ENCODE measurements at regions not wholly inside any gene's neighbourhood (a gene's known extent, or its start where the extent isn't known, plus 50 kb on each side); places are given as distances from the start of the nearest gene placed in this dataset.
A peak's percentile ranks its signal among the peaks of the same experiment; 100 is the strongest.
"Not testable (repeated sequence)": the region's sequence is repeated elsewhere in the genome, so short reads cannot be mapped to it uniquely, and the experiment has no call there.

DNA sequence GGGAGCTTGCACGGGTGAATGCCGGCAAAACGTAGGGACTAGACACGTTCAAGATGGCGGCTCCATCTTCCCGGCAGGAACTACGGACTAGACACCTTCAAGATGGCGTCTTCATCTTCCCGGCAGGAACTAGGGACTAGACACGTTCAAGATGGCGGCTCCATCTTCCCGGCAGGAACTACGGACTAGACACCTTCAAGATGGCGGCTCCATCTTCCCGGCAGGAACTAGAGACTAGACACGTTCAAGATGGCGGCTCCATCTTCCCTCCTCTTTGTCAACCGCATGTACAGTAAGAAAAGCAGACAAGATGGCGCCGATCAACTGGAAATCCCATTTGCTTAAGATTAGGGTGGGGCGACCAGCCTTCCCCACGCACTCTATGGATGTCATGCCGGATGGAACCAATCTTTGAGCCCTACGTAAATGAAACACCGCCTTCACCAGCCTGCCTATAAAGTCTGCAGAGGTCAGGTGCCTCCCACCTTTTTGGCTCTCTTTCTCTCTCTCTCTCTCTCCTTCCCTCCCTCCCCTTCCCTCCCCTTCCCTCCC, 222.4 kb downstream of the CRLF2 start:
- TF ChIP-seq, protein P1, sequence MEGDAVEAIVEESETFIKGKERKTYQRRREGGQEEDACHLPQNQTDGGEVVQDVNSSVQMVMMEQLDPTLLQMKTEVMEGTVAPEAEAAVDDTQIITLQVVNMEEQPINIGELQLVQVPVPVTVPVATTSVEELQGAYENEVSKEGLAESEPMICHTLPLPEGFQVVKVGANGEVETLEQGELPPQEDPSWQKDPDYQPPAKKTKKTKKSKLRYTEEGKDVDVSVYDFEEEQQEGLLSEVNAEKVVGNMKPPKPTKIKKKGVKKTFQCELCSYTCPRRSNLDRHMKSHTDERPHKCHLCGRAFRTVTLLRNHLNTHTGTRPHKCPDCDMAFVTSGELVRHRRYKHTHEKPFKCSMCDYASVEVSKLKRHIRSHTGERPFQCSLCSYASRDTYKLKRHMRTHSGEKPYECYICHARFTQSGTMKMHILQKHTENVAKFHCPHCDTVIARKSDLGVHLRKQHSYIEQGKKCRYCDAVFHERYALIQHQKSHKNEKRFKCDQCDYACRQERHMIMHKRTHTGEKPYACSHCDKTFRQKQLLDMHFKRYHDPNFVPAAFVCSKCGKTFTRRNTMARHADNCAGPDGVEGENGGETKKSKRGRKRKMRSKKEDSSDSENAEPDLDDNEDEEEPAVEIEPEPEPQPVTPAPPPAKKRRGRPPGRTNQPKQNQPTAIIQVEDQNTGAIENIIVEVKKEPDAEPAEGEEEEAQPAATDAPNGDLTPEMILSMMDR (IDR thresholded peaks at IDR 0.05) = no peak
- Histone ChIP-seq H3K9me3 (no peaks in the 10 kb centered on the region), H3K27me3 (ENCODE audit: insufficient read depth in 3 of 3, low read length in 2 of 3) (peaks cover 0 to 2% (median 0%) of the 10 kb centered on the region in 3 donors), H3K36me3 (ENCODE audit: insufficient read depth in 1 of 2, low read depth in 1 of 2) (no peaks in the 10 kb centered on the region), H3K4me1 (no peaks in the 10 kb centered on the region), H3K27ac (peak overlapping the region; percentile 55), H3K4me3 (peak overlapping the region; percentile 64)
- WGBS, 3 donors = 23 to 77% (median 63%) methylated on average over 25 of the region's 25 CpGs
- DNase-seq (peak; percentile 78 to 91), ATAC-seq (peak; percentile 98 to 99 (median 99))
- intact Hi-C loops (cut with DNase I) = loop anchor here (5.0 to 10.0 kb wide), 2 partner anchors 602 to 1335 kb away; partner anchors contain the start of gene AKAP17A (in 1 of the 2)

DNA sequence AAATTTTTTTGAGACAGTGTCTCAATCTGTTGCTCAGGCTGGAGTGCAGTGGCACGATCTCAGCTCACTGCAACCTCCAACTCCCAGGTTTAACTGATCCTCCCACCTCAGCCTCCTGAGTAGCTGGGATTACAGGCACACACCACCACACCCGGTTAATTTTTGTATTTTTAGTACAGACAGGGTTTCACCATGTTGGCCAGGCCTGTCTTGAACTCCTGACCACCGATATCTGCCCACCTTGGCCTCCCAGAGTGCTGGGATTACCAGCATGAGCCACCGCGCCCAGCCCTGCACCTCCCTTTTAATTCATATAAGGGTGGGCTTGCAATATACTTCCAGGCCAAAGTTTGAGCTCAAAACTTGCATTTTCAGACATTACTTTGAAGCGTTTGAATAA, 223.9 kb downstream of the CRLF2 start:
- H3K27me3 ChIP-seq (ENCODE audit: insufficient read depth in 3 of 3, low read length in 2 of 3); H3K36me3 ChIP-seq (ENCODE audit: insufficient read depth in 1 of 2, low read depth in 1 of 2); intact Hi-C loops (cut with DNase I); H3K4me1 ChIP-seq; H3K4me3 ChIP-seq; H3K27ac ChIP-seq; ATAC-seq; H3K9me3 ChIP-seq: not testable (repeated sequence)
- 86 to 92% (median 91%) methylated on average over 6 of the region's 6 CpGs for WGBS, 3 donors
- peak in 1 of 2 donors; percentile 19 for DNase-seq

- intact Hi-C loops (cut with DNase I) = no loop called here
- ATAC-seq = no peak
- Histone ChIP-seq H3K4me3 (no peak overlapping the region), H3K27me3 (ENCODE audit: insufficient read depth in 3 of 3, low read length in 2 of 3) (peaks cover 0 to 24% (median 2%) of the 10 kb centered on the region in 3 donors), H3K27ac (no peak overlapping the region), H3K9me3 (peaks cover 4% of the 10 kb centered on the region), H3K4me1 (no peaks in the 10 kb centered on the region), H3K36me3 (ENCODE audit: insufficient read depth in 1 of 2, low read depth in 1 of 2) (no peaks in the 10 kb centered on the region)
- DNase-seq = no peak
- WGBS, 3 donors = 8 to 13% (median 11%) methylated on average over 20 of the region's 20 CpGs
- TF ChIP-seq, protein P1 (IDR thresholded peaks at IDR 0.05) = no peak
Measured at GRCh38 chrX:981791-982626, 230.4 kb downstream of the CRLF2 start.

- TF ChIP-seq, protein P1 (IDR thresholded peaks at IDR 0.05) = no peak
- Histone ChIP-seq H3K4me3 (no peak overlapping the region), H3K27ac (no peak overlapping the region), H3K9me3 (peaks cover 7% of the 10 kb centered on the region), H3K27me3 (ENCODE audit: insufficient read depth in 3 of 3, low read length in 2 of 3) (peaks cover 0 to 24% (median 0%) of the 10 kb centered on the region in 3 donors), H3K4me1 (no peaks in the 10 kb centered on the region), H3K36me3 (ENCODE audit: insufficient read depth in 1 of 2, low read depth in 1 of 2) (no peaks in the 10 kb centered on the region)
- no peak for ATAC-seq
- intact Hi-C loops (cut with DNase I) = no loop called here
- DNase-seq = no peak
- WGBS, 3 donors = 30 to 37% (median 33%) methylated on average over 5 to 7 of the region's 7 CpGs
Measured at GRCh38 chrX:980587-981235, 231.7 kb downstream of the CRLF2 start.

DNA sequence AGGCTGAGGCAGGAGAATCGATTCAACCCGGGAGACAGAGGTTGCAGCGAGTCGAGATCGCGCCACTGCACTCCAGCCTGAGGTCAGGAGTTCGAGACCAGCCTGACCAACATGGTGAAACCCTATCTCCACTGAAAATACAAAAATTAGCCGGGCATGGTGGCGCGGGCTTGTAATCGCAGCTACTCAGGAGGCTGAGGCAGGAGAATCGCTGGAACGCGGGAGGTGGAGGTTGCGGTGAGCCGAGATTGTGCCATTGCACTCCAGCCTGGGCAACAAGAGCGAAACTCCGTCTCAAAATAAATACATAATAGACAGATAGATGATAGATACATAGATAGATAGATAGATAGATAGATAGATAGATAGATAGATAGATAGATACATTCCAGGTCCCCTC, 233.3 kb downstream of the CRLF2 start:
- H3K27ac ChIP-seq; intact Hi-C loops (cut with DNase I); H3K4me3 ChIP-seq; H3K9me3 ChIP-seq; H3K36me3 ChIP-seq (ENCODE audit: insufficient read depth in 1 of 2, low read depth in 1 of 2); H3K4me1 ChIP-seq; DNase-seq; ATAC-seq: not testable (repeated sequence)
- WGBS, 3 donors = 95 to 97% (median 95%) methylated on average over 18 of the region's 18 CpGs
- peaks cover 0 to 24% (median 0%) of the 10 kb centered on the region in 3 donors for H3K27me3 ChIP-seq (ENCODE audit: insufficient read depth in 3 of 3, low read length in 2 of 3)
